ENCODE measurements at regions not wholly inside any gene's neighbourhood (a gene's known extent, or its start where the extent isn't known, plus 50 kb on each side); places are given as distances from the start of the nearest gene placed in this dataset.

DNA sequence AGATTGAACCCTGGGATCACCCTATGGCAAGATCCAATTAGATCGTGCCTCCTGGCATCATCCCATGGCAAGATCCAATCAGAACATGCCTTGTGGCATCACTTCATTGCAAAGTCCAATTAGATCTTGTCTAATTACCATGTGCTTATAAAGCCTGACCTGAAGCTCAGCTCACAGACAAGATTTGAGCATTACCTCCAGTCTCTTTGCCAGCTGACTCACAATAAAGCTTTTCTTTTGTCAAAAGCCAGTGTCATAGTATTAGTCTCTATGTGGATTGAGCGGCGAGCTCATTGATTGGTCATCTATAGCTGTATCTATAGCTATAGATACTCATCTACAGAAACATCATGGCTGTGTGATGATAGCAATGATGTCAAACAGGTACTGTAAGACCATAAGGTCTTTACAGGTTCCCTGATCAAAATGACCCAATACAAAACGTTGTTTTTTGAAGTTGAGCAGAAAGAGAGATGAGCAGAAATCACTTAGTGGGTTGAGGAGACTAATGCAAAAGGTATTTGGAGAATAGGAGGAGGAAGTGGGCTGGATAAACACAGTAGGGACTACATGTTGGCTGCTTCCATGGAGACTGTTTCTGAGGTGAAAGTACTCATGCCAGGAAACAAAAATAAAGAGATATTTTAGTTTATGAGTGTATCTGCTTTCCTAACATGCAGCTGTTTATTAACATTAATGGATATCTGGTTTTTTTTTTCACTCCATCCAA lies 545.9 kb upstream of the AMELY start:
- Histone ChIP-seq H3K27me3 (replicated peaks in 1 of 4; ENCODE audit: control insufficient read depth in 3 of 4, extremely low read depth in 1 of 4, insufficient read depth in 3 of 4, low read length in 3 of 4) (no peaks in the 10 kb centered on the region), H2BK15ac (ENCODE audit: low read length) (no peak overlapping the region), H3K23ac (ENCODE audit: insufficient read length) (no peak overlapping the region), H3K4me3 (ENCODE audit: extremely low read depth in 1 of 4, insufficient read depth in 2 of 4, low read depth in 3 of 4, low read length in 4 of 4) (no peak overlapping the region), H3K14ac (ENCODE audit: insufficient read length) (no peak overlapping the region), H3K56ac (replicated peaks; ENCODE audit: insufficient read length, low read depth, low read length) (no peak overlapping the region), H2AK5ac (ENCODE audit: low read depth, low read length) (no peak overlapping the region), H3K79me1 (ENCODE audit: low read depth, low read length) (no peaks in the 10 kb centered on the region), H3K79me2 (ENCODE audit: control insufficient read depth in 1 of 2, insufficient read depth in 2 of 2, low read length in 2 of 2) (no peaks in the 10 kb centered on the region), H3K4me1 (replicated peaks in 1 of 4; ENCODE audit: control insufficient read depth in 3 of 4, insufficient read depth in 4 of 4, low read length in 3 of 4) (no peaks in the 10 kb centered on the region), H4K8ac (ENCODE audit: extremely low read depth, insufficient read depth, low read length) (no peak overlapping the region), H2BK120ac (replicated peaks; ENCODE audit: low read depth, low read length) (no peak overlapping the region), H3K23me2 (ENCODE audit: low read depth, low read length) (peaks cover 3% of the 10 kb centered on the region; the same call in 1 of the 2 replicates), H4K91ac (replicated peaks; ENCODE audit: insufficient read length, low read length) (no peak overlapping the region), H3K4ac (replicated peaks; ENCODE audit: insufficient read length, low read depth, low read length) (no peak overlapping the region), H3K27ac (ENCODE audit: low read depth, low read length) (no peak overlapping the region), H3K9ac (replicated peaks in 1 of 4; ENCODE audit: extremely low read depth in 1 of 4, low read depth in 3 of 4, low read length in 3 of 4) (no peak overlapping the region), H3K36me3 (ENCODE audit: control insufficient read depth in 2 of 4, insufficient read depth in 4 of 4, low read length in 3 of 4) (no peaks in the 10 kb centered on the region), H4K5ac (ENCODE audit: insufficient read length, low read depth, low read length) (no peak overlapping the region), H2AFZ (ENCODE audit: low read length) (no peak overlapping the region), H2BK12ac (ENCODE audit: low read depth, low read length) (no peak overlapping the region), H2BK20ac (ENCODE audit: low read length) (no peak overlapping the region), H2BK5ac (ENCODE audit: low read depth, low read length) (no peak overlapping the region), H3K4me2 (ENCODE audit: insufficient read depth in 1 of 2, low read depth in 2 of 2, low read length in 2 of 2) (no peak overlapping the region), H3K18ac (ENCODE audit: extremely low read depth, low read length) (no peak overlapping the region), H3K9me3 (ENCODE audit: insufficient read depth in 2 of 2, low read depth in 1 of 2, low read length in 1 of 2) (no peaks in the 10 kb centered on the region), H4K20me1 (replicated peaks in 1 of 2; ENCODE audit: control insufficient read depth in 1 of 2, insufficient read depth in 2 of 2, low read length in 2 of 2) (no peaks in the 10 kb centered on the region)
- CTCF ChIA-PET (ENCODE audit: partially characterized antibody): no interaction called here
- FAIRE-seq (no peak), DNase-seq (ENCODE audit: low read depth in 1 of 2, low spot score in 2 of 2) (no peak)
- POLR2A ChIA-PET (ENCODE audit: partially characterized antibody): no interaction called here
- 88% methylated on average over 4 of the region's 4 CpGs; no CpG with 5 or more reads in 1 of the 2 experiments for WGBS, 2 experiments (ENCODE audit: extremely low coverage in 1 of 2, insufficient coverage in 1 of 2, insufficient read length in 1 of 2, insufficient replicate concordance in 2 of 2, low coverage in 1 of 2, low lambda C conversion rate in 2 of 2, missing lambda C conversion rate in 1 of 2)
- TF ChIP-seq GTF2F1 (IDR thresholded peaks at IDR 0.05; ENCODE audit: borderline replicate concordance, low read depth, low read length): no peak
- no peak for TF ChIP-seq POLR2AphosphoS5 (IDR thresholded peaks at IDR 0.05; ENCODE audit: low read depth, low read length)
- TF ChIP-seq HDAC2 (IDR thresholded peaks at IDR 0.05; ENCODE audit: borderline replicate concordance in 1 of 2, low read depth in 2 of 2, low read length in 2 of 2): no peak
- TF ChIP-seq CBX5 (IDR thresholded peaks at IDR 0.05; ENCODE audit: low read depth, low read length): no peak
- no peak for TF ChIP-seq SAP30 (IDR thresholded peaks at IDR 0.05; ENCODE audit: insufficient read depth, insufficient replicate concordance, low read length)
- no peak for TF ChIP-seq SRF (IDR thresholded peaks at IDR 0.05; ENCODE audit: low read depth, low read length)
- no peak for TF ChIP-seq BRCA1 (IDR thresholded peaks at IDR 0.05; ENCODE audit: low read depth, low read length)
- TF ChIP-seq SP4 (IDR thresholded peaks at IDR 0.05; ENCODE audit: low read length): no peak
- no peak for TF ChIP-seq SIN3A (conservative IDR thresholded peaks at IDR 0.05 in 1 of 2, IDR thresholded peaks at IDR 0.05 in 1 of 2; ENCODE audit: low read depth in 1 of 2, low read length in 2 of 2)
- TF ChIP-seq RXRA (IDR thresholded peaks at IDR 0.05; ENCODE audit: insufficient read depth, low read depth, low read length): no peak
- no peak for TF ChIP-seq FOSL1 (IDR thresholded peaks at IDR 0.05; ENCODE audit: insufficient read depth, low read depth, low read length)

All from H1 (cell line).